H1 (cell line): ENCODE measurements at regions not wholly inside any gene's neighbourhood (a gene's known extent, or its start where the extent isn't known, plus 50 kb on each side); places are given as distances from the start of the nearest gene placed in this dataset.

Source experiments
- ATF3 ChIP-seq: IDR thresholded peaks from 2 replicates; pipeline ENCODE4 v1.6.1; 2011; ENCODE audit warnings: low read depth, mild to moderate bottlenecking, low read length; ENCODE audit not compliant: insufficient read depth
- CTCF ChIP-seq, 3 experiments: IDR thresholded peaks; 1 replicate in 2 of 3; 2 replicates in 1 of 3; pipeline versions ENCODE4 v1.5.1 to v1.6.1; 2011; ENCODE audit warnings: low read length in 3 of 3, mild to moderate bottlenecking in 3 of 3, inconsistent platforms in 2 of 3, low read depth in 1 of 3, moderate library complexity in 1 of 3; ENCODE audit not compliant: insufficient read depth in 1 of 3; ENCODE audit errors: control extremely low read depth in 1 of 3
- EGR1 ChIP-seq: IDR thresholded peaks from 2 replicates; pipeline ENCODE4 v1.6.1; 2011; ENCODE audit warnings: low read depth, low read length, borderline replicate concordance
- GABPA ChIP-seq: IDR thresholded peaks from 2 replicates; pipeline ENCODE4 v1.6.1; 2011; ENCODE audit warnings: mild to moderate bottlenecking, low read length, moderate library complexity, borderline replicate concordance; ENCODE audit not compliant: insufficient read depth
- KDM1A ChIP-seq: fragments of 200-600, 300-600 bp; sonication (generic); IDR thresholded peaks from 2 replicates; pipeline ENCODE4 v1.7.1; 2016; ENCODE audit warnings: mild to moderate bottlenecking, low read length, borderline replicate concordance
- KDM4A ChIP-seq: IDR thresholded peaks from one replicate; pipeline ENCODE4 v1.7.1; 2012; ENCODE audit warnings: low read depth, mild to moderate bottlenecking, moderate library complexity, low read length, inconsistent platforms; ENCODE audit not compliant: severe bottlenecking
- POLR2A ChIP-seq, 2 experiments: IDR thresholded peaks; 1 replicate in 1 of 2; 2 replicates in 1 of 2; pipeline ENCODE4 v1.6.1; 2011; ENCODE audit warnings: low read depth in 2 of 2, low read length in 2 of 2, mild to moderate bottlenecking in 2 of 2; ENCODE audit errors: control extremely low read depth in 1 of 2
- RFX5 ChIP-seq: IDR thresholded peaks from 2 replicates; pipeline ENCODE4 v1.6.1; 2011; ENCODE audit warnings: low read depth, low read length, improper control_type of control experiment, borderline replicate concordance
- SUZ12 ChIP-seq: fragments of 200-600 bp; sonication (generic); IDR thresholded peaks from 2 replicates; pipeline ENCODE4 v1.6.1; 2012; ENCODE audit warnings: mild to moderate bottlenecking, inconsistent platforms, low read length, moderate library complexity, mixed read lengths
- USF2 ChIP-seq: IDR thresholded peaks from 2 replicates; pipeline ENCODE4 v1.6.1; 2011; ENCODE audit warnings: low read length, improper control_type of control experiment

DNA sequence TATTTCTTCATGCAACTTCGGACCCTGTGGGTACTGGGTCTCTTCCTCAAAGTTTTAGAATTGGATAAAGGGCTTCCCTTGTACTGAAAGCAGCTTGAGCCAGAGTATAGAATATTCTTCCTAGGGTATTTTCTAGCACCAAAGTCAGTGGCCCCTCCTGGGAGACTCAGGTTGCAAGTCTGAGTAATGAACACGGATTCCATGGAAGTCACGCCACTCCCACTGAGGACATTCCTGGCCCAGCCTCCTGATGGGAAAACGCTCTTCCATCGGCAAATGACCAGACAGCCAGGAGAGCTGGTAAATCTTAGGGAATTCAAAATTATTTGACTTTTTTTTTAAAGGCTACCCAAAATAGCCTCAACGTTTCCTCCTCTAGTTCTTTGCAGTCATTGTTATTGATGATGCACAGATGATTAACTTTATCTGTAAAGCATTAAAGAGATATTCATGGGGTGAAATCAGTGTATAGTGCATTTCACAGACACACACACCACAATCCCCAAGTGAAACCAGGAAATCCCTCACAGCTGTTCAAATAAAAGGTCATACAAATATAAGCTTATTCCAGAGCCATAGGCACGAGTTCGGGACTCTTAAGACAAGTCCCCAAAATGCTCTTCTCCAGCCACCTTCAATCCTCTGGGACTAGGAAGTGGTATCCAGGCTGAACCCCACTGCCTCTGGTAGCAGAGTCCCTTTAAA, 248.8 kb downstream of the SOD2 start:
- TF ChIP-seq KDM4A (no peak), ATF3 (no peak), RFX5 (no peak), CTCF (IDR thresholded peaks at IDR 0.05; ENCODE audit: control extremely low read depth in 1 of 3, insufficient read depth in 1 of 3, low read depth in 1 of 3, low read length in 3 of 3) (no peak), KDM1A (no peak), GABPA (no peak), POLR2A (IDR thresholded peaks at IDR 0.05; ENCODE audit: control extremely low read depth in 1 of 2, low read depth in 2 of 2, low read length in 2 of 2) (no peak), USF2 (no peak), EGR1 (no peak), SUZ12 (no peak)
